Upper lobe of right lung (tissue), 1 donor: ENCODE measurements at regions not wholly inside any gene's neighbourhood (a gene's known extent, or its start where the extent isn't known, plus 50 kb on each side); places are given as distances from the start of the nearest gene placed in this dataset.

Source experiments
- ATAC-seq: fragments of 200-7000 bp; cut with Tn5 transposase; one replicate; pipeline ENCODE4 v1.9.1; 2020; ENCODE audit warnings: mild to moderate bottlenecking, moderate library complexity
- DNase-seq: peaks from one replicate; pipeline ENCODE4 v3.0.0-alpha.2; 2020
- H3K27ac ChIP-seq: fragments of 200-600 bp; one replicate; pipeline ENCODE4 v1.8.0; 2022
- H3K27me3 ChIP-seq: fragments of 200-600 bp; one replicate; pipeline ENCODE4 v1.8.0; 2022; ENCODE audit warnings: mild to moderate bottlenecking
- H3K36me3 ChIP-seq: fragments of 200-600 bp; one replicate; pipeline ENCODE4 v1.8.0; 2022
- H3K4me1 ChIP-seq: fragments of 200-600 bp; one replicate; pipeline ENCODE4 v1.8.0; 2022
- H3K4me3 ChIP-seq: fragments of 200-600 bp; one replicate; pipeline ENCODE4 v1.8.0; 2022; ENCODE audit warnings: mild to moderate bottlenecking
- H3K9me3 ChIP-seq: fragments of 200-600 bp; one replicate; pipeline ENCODE4 v1.8.0; 2022
- CTCF ChIP-seq: fragments of 200-600 bp; IDR thresholded peaks from one replicate; pipeline ENCODE4 v1.8.0; 2022; ENCODE audit warnings: antibody characterized with exemption
- intact Hi-C: fragments of 100-400 bp; cut with DNase I; formaldehyde crosslinking; loops from one replicate; pipeline ENCODE4 v1.11.0; 2022
- donor health status: DM: no; HTN: yes; CAD: no; lungs with severe emphysema.

- ATAC-seq (no peak), DNase-seq (no peak)
- intact Hi-C loops, result no loop called here
- Histone ChIP-seq H3K9me3 (no peaks in the 10 kb centered on the region), H3K27me3 (no peaks in the 10 kb centered on the region), H3K27ac (no peak overlapping the region), H3K4me3 (no peak overlapping the region), H3K4me1 (no peaks in the 10 kb centered on the region), H3K36me3 (no peaks in the 10 kb centered on the region)
- no peak for TF ChIP-seq CTCF
Observed at GRCh38 chr5:68648944-68649857, 433.6 kb downstream of the PIK3R1 start.

GRCh38 chr5:68652534-68652965 lies 437.0 kb downstream of the PIK3R1 start:
- no peak for DNase-seq
- no peak overlapping the region for H3K4me3 ChIP-seq
- intact Hi-C loops, result no loop called here
- TF ChIP-seq CTCF, result no peak
- no peak for ATAC-seq
- H3K27me3 ChIP-seq, result no peaks in the 10 kb centered on the region
- no peaks in the 10 kb centered on the region for H3K36me3 ChIP-seq
- H3K9me3 ChIP-seq, result no peaks in the 10 kb centered on the region
- H3K27ac ChIP-seq, result no peak overlapping the region
- H3K4me1 ChIP-seq, result no peaks in the 10 kb centered on the region

GRCh38 chr5:68653471-68653870 lies 437.9 kb downstream of the PIK3R1 start:
- H3K4me1 ChIP-seq, result no peaks in the 10 kb centered on the region
- TF ChIP-seq CTCF, result no peak
- ATAC-seq (no peak), DNase-seq (no peak)
- H3K27ac ChIP-seq, result no peak overlapping the region
- no peak overlapping the region for H3K4me3 ChIP-seq
- H3K9me3 ChIP-seq, result no peaks in the 10 kb centered on the region
- intact Hi-C loops, result no loop called here
- no peaks in the 10 kb centered on the region for H3K36me3 ChIP-seq
- no peaks in the 10 kb centered on the region for H3K27me3 ChIP-seq

GRCh38 chr5:68657055-68657961 lies 436.5 kb upstream of the SLC30A5 start:
- Histone ChIP-seq H3K36me3 (no peaks in the 10 kb centered on the region), H3K9me3 (no peaks in the 10 kb centered on the region), H3K4me1 (no peaks in the 10 kb centered on the region), H3K4me3 (no peak overlapping the region), H3K27me3 (no peaks in the 10 kb centered on the region), H3K27ac (no peak overlapping the region)
- no peak for TF ChIP-seq CTCF
- DNase-seq, result no peak
- intact Hi-C loops, result no loop called here
- ATAC-seq, result no peak

GRCh38 chr5:68658810-68659372 lies 434.9 kb upstream of the SLC30A5 start:
- Histone ChIP-seq H3K4me1 (no peaks in the 10 kb centered on the region), H3K4me3 (no peak overlapping the region), H3K9me3 (no peaks in the 10 kb centered on the region), H3K27ac (no peak overlapping the region), H3K36me3 (no peaks in the 10 kb centered on the region), H3K27me3 (no peaks in the 10 kb centered on the region)
- DNase-seq (no peak), ATAC-seq (no peak)
- TF ChIP-seq CTCF, result no peak
- intact Hi-C loops, result no loop called here
